HEK293 (cell line): ENCODE measurements at regions not wholly inside any gene's neighbourhood (a gene's known extent, or its start where the extent isn't known, plus 50 kb on each side); places are given as distances from the start of the nearest gene placed in this dataset.

Source experiments
- CTCF ChIA-PET: fragments of 350-600 bp; formaldehyde crosslinking; extraction: SDS; loops from one replicate; lab custom pipeline; 2021; ENCODE audit warnings: antibody characterized with exemption; lab: Yijun Ruan, JAX
- POLR2A ChIA-PET: fragments of 300-600 bp; formaldehyde crosslinking; extraction: SDS; loops from one replicate; lab custom pipeline; 2020; ENCODE audit warnings: antibody characterized with exemption, inconsistent platforms; lab: Yijun Ruan, JAX
- H3K27ac ChIP-seq: fragments of 200-500 bp; sonication (Bioruptor generic); 2 replicates; pipeline ENCODE4 v1.5.1; 2014; ENCODE audit warnings: low read depth, low read length, control low read depth, inconsistent platforms; ENCODE audit errors: extremely low read depth
- H3K36me3 ChIP-seq, 2 experiments: fragments of 200-500 bp in 1 of 2; sonication (Bioruptor generic) in 1 of 2; 1 replicate in 1 of 2; 2 replicates in 1 of 2; pipeline ENCODE4 v1.5.1; 2014 to 2017; ENCODE audit warnings: inconsistent platforms in 2 of 2, low read length in 2 of 2; ENCODE audit not compliant: control insufficient read depth in 2 of 2, insufficient read depth in 1 of 2
- H3K4me1 ChIP-seq: fragments of 200-500 bp; sonication (Bioruptor generic); 2 replicates; pipeline ENCODE4 v1.5.1; 2014; ENCODE audit warnings: mild to moderate bottlenecking, low read length, inconsistent platforms; ENCODE audit not compliant: control insufficient read depth, insufficient read depth
- H3K4me3 ChIP-seq: 2 replicates; pipeline ENCODE4 v1.5.1; 2011; ENCODE audit warnings: low read depth, mild to moderate bottlenecking, control low read depth, low read length, moderate library complexity
- H3K9me3 ChIP-seq: fragments of 200-500 bp; sonication (Bioruptor generic); 2 replicates; pipeline ENCODE4 v1.5.1; 2014; ENCODE audit warnings: low read depth, low read length, inconsistent platforms; ENCODE audit not compliant: control insufficient read depth, insufficient read depth
- BCL6B ChIP-seq: fragments of 450-650 bp; formaldehyde crosslinking; IDR thresholded peaks from 2 replicates; pipeline ENCODE4 v1.5.1; 2017; ENCODE audit warnings: missing biosample characterization, missing genetic modification characterization
- HIC1 ChIP-seq: fragments of 450-650 bp; formaldehyde crosslinking; IDR thresholded peaks from 2 replicates; pipeline ENCODE4 v1.5.1; 2016; ENCODE audit warnings: missing biosample characterization, missing genetic modification characterization
- KLF7 ChIP-seq: fragments of 450-650 bp; formaldehyde crosslinking; IDR thresholded peaks from 2 replicates; pipeline ENCODE4 v1.5.1; 2016; ENCODE audit warnings: missing biosample characterization, missing genetic modification characterization, borderline replicate concordance
- MYNN ChIP-seq: fragments of 450-650 bp; formaldehyde crosslinking; IDR thresholded peaks from 2 replicates; pipeline ENCODE4 v1.5.1; 2016; ENCODE audit warnings: missing biosample characterization, missing genetic modification characterization, borderline replicate concordance
- SCRT2 ChIP-seq: fragments of 450-650 bp; formaldehyde crosslinking; IDR thresholded peaks from 2 replicates; pipeline ENCODE4 v1.5.1; 2016; ENCODE audit warnings: missing biosample characterization, missing genetic modification characterization
- SETDB1 ChIP-seq: IDR thresholded peaks from one replicate; pipeline ENCODE4 v1.6.1; 2017; ENCODE audit warnings: mild to moderate bottlenecking, low read length, moderate library complexity, mixed read lengths; ENCODE audit not compliant: insufficient read length
- ZNF112 ChIP-seq: fragments of 450-650 bp; formaldehyde crosslinking; IDR thresholded peaks from 2 replicates; pipeline ENCODE4 v1.5.0; 2017; ENCODE audit warnings: missing biosample characterization, missing genetic modification characterization
- ZNF266 ChIP-seq: fragments of 450-650 bp; formaldehyde crosslinking; IDR thresholded peaks from 2 replicates; pipeline ENCODE4 v1.5.1; 2016; ENCODE audit warnings: missing biosample characterization, missing genetic modification characterization, low read depth
- ZNF280D ChIP-seq: fragments of 450-650 bp; formaldehyde crosslinking; IDR thresholded peaks from 2 replicates; pipeline ENCODE4 v1.5.1; 2016; ENCODE audit warnings: missing biosample characterization, missing genetic modification characterization
- ZNF37A ChIP-seq: fragments of 450-650 bp; IDR thresholded peaks from 2 replicates; pipeline ENCODE4 v1.5.1; 2018; ENCODE audit warnings: missing biosample characterization, missing genetic modification characterization
- ZNF48 ChIP-seq: fragments of 450-650 bp; formaldehyde crosslinking; IDR thresholded peaks from 2 replicates; pipeline ENCODE4 v1.5.1; 2016; ENCODE audit warnings: missing biosample characterization, missing genetic modification characterization
- ZNF548 ChIP-seq: fragments of 450-650 bp; formaldehyde crosslinking; IDR thresholded peaks from 2 replicates; pipeline ENCODE4 v1.5.1; 2016; ENCODE audit warnings: missing biosample characterization, missing genetic modification characterization
- ZNF571 ChIP-seq: fragments of 450-650 bp; formaldehyde crosslinking; IDR thresholded peaks from 2 replicates; pipeline ENCODE4 v1.5.0; 2017; ENCODE audit warnings: missing biosample characterization, missing genetic modification characterization
- TF ChIP-seq, protein P1 (sequence below): fragments of 450-650 bp; formaldehyde crosslinking; IDR thresholded peaks from 2 replicates; pipeline ENCODE4 v1.5.1; 2016; ENCODE audit warnings: missing biosample characterization, missing genetic modification characterization
- TF ChIP-seq, protein P2 (sequence below): fragments of 450-650 bp; formaldehyde crosslinking; IDR thresholded peaks from 2 replicates; pipeline ENCODE4 v1.5.1; 2016; ENCODE audit warnings: missing biosample characterization, missing genetic modification characterization

GRCh38 chrX:139018436-139018835 is 306.9 kb upstream of the FGF13 start:
- Histone ChIP-seq H3K9me3 (no peaks in the 10 kb centered on the region), H3K4me3 (no peak overlapping the region), H3K27ac (no peak overlapping the region), H3K4me1 (no peaks in the 10 kb centered on the region), H3K36me3 (no peaks in the 10 kb centered on the region)
- ChIA-PET CTCF (interaction anchor here (0.5 to 0.7 kb wide), 2 partner anchors 673 to 1716 kb away, joined by 3 to 5 read pairs; no protein-coding TSS in a partner anchor), POLR2A (no interaction called here)
- TF ChIP-seq SCRT2 (tag by site-specific recombination) (no peak), ZNF266 (tag by site-specific recombination) (no peak), BCL6B (tag by site-specific recombination) (no peak), ZNF571 (tag by site-specific recombination) (no peak), ZNF37A (tag by site-specific recombination) (no peak), HIC1 (tag by site-specific recombination) (no peak), KLF7 (tag by site-specific recombination) (no peak), ZNF548 (tag by site-specific recombination) (no peak)
- TF ChIP-seq, protein P1, sequence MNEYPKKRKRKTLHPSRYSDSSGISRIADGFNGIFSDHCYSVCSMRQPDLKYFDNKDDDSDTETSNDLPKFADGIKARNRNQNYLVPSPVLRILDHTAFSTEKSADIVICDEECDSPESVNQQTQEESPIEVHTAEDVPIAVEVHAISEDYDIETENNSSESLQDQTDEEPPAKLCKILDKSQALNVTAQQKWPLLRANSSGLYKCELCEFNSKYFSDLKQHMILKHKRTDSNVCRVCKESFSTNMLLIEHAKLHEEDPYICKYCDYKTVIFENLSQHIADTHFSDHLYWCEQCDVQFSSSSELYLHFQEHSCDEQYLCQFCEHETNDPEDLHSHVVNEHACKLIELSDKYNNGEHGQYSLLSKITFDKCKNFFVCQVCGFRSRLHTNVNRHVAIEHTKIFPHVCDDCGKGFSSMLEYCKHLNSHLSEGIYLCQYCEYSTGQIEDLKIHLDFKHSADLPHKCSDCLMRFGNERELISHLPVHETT (tag by site-specific recombination): no peak
- TF ChIP-seq, protein P2, sequence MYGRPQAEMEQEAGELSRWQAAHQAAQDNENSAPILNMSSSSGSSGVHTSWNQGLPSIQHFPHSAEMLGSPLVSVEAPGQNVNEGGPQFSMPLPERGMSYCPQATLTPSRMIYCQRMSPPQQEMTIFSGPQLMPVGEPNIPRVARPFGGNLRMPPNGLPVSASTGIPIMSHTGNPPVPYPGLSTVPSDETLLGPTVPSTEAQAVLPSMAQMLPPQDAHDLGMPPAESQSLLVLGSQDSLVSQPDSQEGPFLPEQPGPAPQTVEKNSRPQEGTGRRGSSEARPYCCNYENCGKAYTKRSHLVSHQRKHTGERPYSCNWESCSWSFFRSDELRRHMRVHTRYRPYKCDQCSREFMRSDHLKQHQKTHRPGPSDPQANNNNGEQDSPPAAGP (tag by site-specific recombination): no peak

DNA sequence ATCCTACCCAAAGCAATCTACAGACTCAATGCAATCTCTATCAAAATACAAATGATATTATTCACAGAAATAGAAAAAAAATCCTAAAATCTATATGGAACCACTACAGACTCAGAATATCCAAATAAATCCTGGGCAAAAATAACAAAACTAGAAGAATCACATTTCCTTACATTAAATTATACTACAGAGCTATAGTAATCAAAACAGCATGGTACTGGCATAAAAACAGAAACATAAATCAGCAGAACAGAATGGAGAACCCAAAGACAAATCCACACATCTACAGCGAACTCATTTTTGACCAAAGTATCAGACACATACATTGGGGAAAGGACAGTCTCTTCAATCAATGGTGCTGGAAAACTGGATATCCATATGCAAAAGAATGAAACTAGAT is 304.1 kb upstream of the FGF13 start:
- Histone ChIP-seq H3K4me3 (no peak overlapping the region), H3K9me3 (no peaks in the 10 kb centered on the region), H3K27ac (no peak overlapping the region), H3K36me3 (no peaks in the 10 kb centered on the region), H3K4me1 (no peaks in the 10 kb centered on the region)
- TF ChIP-seq ZNF280D (peak; percentile 92), BCL6B (tag by site-specific recombination) (no peak), ZNF48 (tag by site-specific recombination) (no peak), ZNF112 (tag by site-specific recombination) (no peak), SCRT2 (tag by site-specific recombination) (no peak), MYNN (tag by site-specific recombination) (no peak), SETDB1 (peak; percentile 28)
- ChIA-PET CTCF (interaction anchor here (0.7 kb wide), 1 partner anchor 26 kb away, joined by 3 read pairs; no protein-coding TSS in a partner anchor), POLR2A (no interaction called here)
